NCI-H345 treated with DMSO at 0.1 percent for 48 hours (cell line): ENCODE measurements at regions not wholly inside any gene's neighbourhood (a gene's known extent, or its start where the extent isn't known, plus 50 kb on each side); places are given as distances from the start of the nearest gene placed in this dataset.
"Not testable (repeated sequence)": the region's sequence is repeated elsewhere in the genome, so short reads cannot be mapped to it uniquely, and the experiment has no call there.

Experiments used
- DNase-seq: peaks from one replicate; lab custom pipeline; 2025; ENCODE audit not compliant: unreplicated experiment; lab: John Stamatoyannopoulos, UW

GRCh38 chr7:124255041-124255655 lies 222.3 kb upstream of the TMEM229A start:
- DNase-seq = no peak

- no peak for DNase-seq
These were observed 221.5 kb upstream of the TMEM229A start for GRCh38 chr7:124254396-124254795.

GRCh38 chr7:124251636-124252035 lies 218.8 kb upstream of the TMEM229A start:
- peak; percentile 2 for DNase-seq

- no peak for DNase-seq
These were observed 217.6 kb upstream of the TMEM229A start for GRCh38 chr7:124250297-124251034.

GRCh38 chr7:124247691-124248090 lies 214.8 kb upstream of the TMEM229A start:
- DNase-seq = no peak

GRCh38 chr7:124246262-124246863 lies 213.5 kb upstream of the TMEM229A start:
- no peak for DNase-seq

GRCh38 chr7:124244469-124244868 lies 211.6 kb upstream of the TMEM229A start:
- not testable (repeated sequence) for DNase-seq

GRCh38 chr7:124219681-124220080 lies 186.8 kb upstream of the TMEM229A start:
- DNase-seq = no peak

- DNase-seq = no peak
These were observed 175.8 kb upstream of the TMEM229A start for GRCh38 chr7:124208642-124209041.

- no peak for DNase-seq
These were observed 175.3 kb upstream of the TMEM229A start for GRCh38 chr7:124208173-124208572.

GRCh38 chr7:124205526-124205925 lies 172.7 kb upstream of the TMEM229A start:
- no peak for DNase-seq

GRCh38 chr7:124202546-124202945 lies 169.7 kb upstream of the TMEM229A start:
- DNase-seq = no peak

- no peak for DNase-seq
These were observed 169.0 kb upstream of the TMEM229A start for GRCh38 chr7:124201768-124202349.

- no peak for DNase-seq
These were observed 163.7 kb upstream of the TMEM229A start for GRCh38 chr7:124196519-124196918.

GRCh38 chr7:124192885-124193284 lies 160.0 kb upstream of the TMEM229A start:
- no peak for DNase-seq

- DNase-seq = no peak
These were observed 158.8 kb upstream of the TMEM229A start for GRCh38 chr7:124191713-124192112.

- no peak for DNase-seq
These were observed 158.2 kb upstream of the TMEM229A start for GRCh38 chr7:124191030-124191429.

- DNase-seq = no peak
These were observed 155.7 kb upstream of the TMEM229A start for GRCh38 chr7:124188576-124188975.

GRCh38 chr7:124187962-124188361 lies 155.1 kb upstream of the TMEM229A start:
- no peak for DNase-seq

- no peak for DNase-seq
These were observed 150.8 kb upstream of the TMEM229A start for GRCh38 chr7:124183649-124184048.

GRCh38 chr7:124179641-124180040 lies 146.8 kb upstream of the TMEM229A start:
- DNase-seq = no peak

GRCh38 chr7:124177891-124178290 lies 145.0 kb upstream of the TMEM229A start:
- DNase-seq = no peak
